GM12892 (cell line): ENCODE measurements at regions not wholly inside any gene's neighbourhood (a gene's known extent, or its start where the extent isn't known, plus 50 kb on each side); places are given as distances from the start of the nearest gene placed in this dataset.

ENCODE experiments used
- POLR2A ChIP-seq: IDR thresholded peaks from 2 replicates; pipeline ENCODE4 v1.6.1; 2011; ENCODE audit warnings: low read depth, low read length, control low read depth
- TAF1 ChIP-seq: IDR thresholded peaks from 2 replicates; pipeline ENCODE4 v1.6.1; 2011; ENCODE audit warnings: low read depth, mild to moderate bottlenecking, control low read depth, low read length, borderline replicate concordance

GRCh38 chr13:47038188-47038587 lies 141.3 kb upstream of the HTR2A start:
- TF ChIP-seq POLR2A (no peak), TAF1 (no peak)
